ENCODE measurements at regions not wholly inside any gene's neighbourhood (a gene's known extent, or its start where the extent isn't known, plus 50 kb on each side); places are given as distances from the start of the nearest gene placed in this dataset.

GRCh38 chr3:31241533-31241932, 291.2 kb upstream of the STT3B start:
- DNase-seq (ENCODE audit: low read depth, low spot score) = no peak
- Histone ChIP-seq H3K4me3 (ENCODE audit: low read depth, low read length) (no peak overlapping the region), H3K9me3 (ENCODE audit: control insufficient read depth, insufficient read depth, low read length) (no peaks in the 10 kb centered on the region), H3K27ac (ENCODE audit: low read depth, low read length) (no peak overlapping the region), H3K27me3 (ENCODE audit: control insufficient read depth, insufficient read depth, low read length) (no peaks in the 10 kb centered on the region)
- POLR2A ChIA-PET = no interaction called here
- CTCF ChIA-PET = no interaction called here
- TF ChIP-seq CTCF (IDR thresholded peaks at IDR 0.05; ENCODE audit: low read depth, low read length) = no peak

GRCh38 chr3:31242026-31242960, 290.4 kb upstream of the STT3B start:
- H3K4me3 ChIP-seq (ENCODE audit: low read depth, low read length) = no peak overlapping the region
- no peak for TF ChIP-seq CTCF (IDR thresholded peaks at IDR 0.05; ENCODE audit: low read depth, low read length)
- POLR2A ChIA-PET = no interaction called here
- H3K27ac ChIP-seq (ENCODE audit: low read depth, low read length) = no peak overlapping the region
- no peak for DNase-seq (ENCODE audit: low read depth, low spot score)
- CTCF ChIA-PET = no interaction called here
- no peaks in the 10 kb centered on the region for H3K9me3 ChIP-seq (ENCODE audit: control insufficient read depth, insufficient read depth, low read length)
- H3K27me3 ChIP-seq (ENCODE audit: control insufficient read depth, insufficient read depth, low read length) = no peaks in the 10 kb centered on the region

GRCh38 chr3:31244929-31245817, 287.6 kb upstream of the STT3B start:
- Histone ChIP-seq H3K4me3 (ENCODE audit: low read depth, low read length) (no peak overlapping the region), H3K27me3 (ENCODE audit: control insufficient read depth, insufficient read depth, low read length) (no peaks in the 10 kb centered on the region), H3K27ac (ENCODE audit: low read depth, low read length) (no peak overlapping the region), H3K9me3 (ENCODE audit: control insufficient read depth, insufficient read depth, low read length) (no peaks in the 10 kb centered on the region)
- ChIA-PET CTCF (no interaction called here), POLR2A (no interaction called here)
- no peak for TF ChIP-seq CTCF (IDR thresholded peaks at IDR 0.05; ENCODE audit: low read depth, low read length)
- DNase-seq (ENCODE audit: low read depth, low spot score) = no peak

GRCh38 chr3:31246293-31247062, 286.2 kb upstream of the STT3B start:
- POLR2A ChIA-PET = no interaction called here
- H3K4me3 ChIP-seq (ENCODE audit: low read depth, low read length) = no peak overlapping the region

More at GRCh38 chr3:31246293-31247062, 286.2 kb upstream of the STT3B start:
- H3K27me3 ChIP-seq (ENCODE audit: control insufficient read depth, insufficient read depth, low read length) = no peaks in the 10 kb centered on the region
- DNase-seq (ENCODE audit: low read depth, low spot score) = no peak
- H3K27ac ChIP-seq (ENCODE audit: low read depth, low read length) = no peak overlapping the region
- no peaks in the 10 kb centered on the region for H3K9me3 ChIP-seq (ENCODE audit: control insufficient read depth, insufficient read depth, low read length)
- CTCF ChIA-PET = no interaction called here
- TF ChIP-seq CTCF (IDR thresholded peaks at IDR 0.05; ENCODE audit: low read depth, low read length) = no peak

Measured in AG04450 (cell line).